GM21390 (cell line): ENCODE measurements at regions not wholly inside any gene's neighbourhood (a gene's known extent, or its start where the extent isn't known, plus 50 kb on each side); places are given as distances from the start of the nearest gene placed in this dataset.

ENCODE experiments used
- ATAC-seq: cut with Tn5 transposase; IDR thresholded peaks from one replicate; pipeline ENCODE4 v1.9.1; 2021; ENCODE audit not compliant: unreplicated experiment

DNA sequence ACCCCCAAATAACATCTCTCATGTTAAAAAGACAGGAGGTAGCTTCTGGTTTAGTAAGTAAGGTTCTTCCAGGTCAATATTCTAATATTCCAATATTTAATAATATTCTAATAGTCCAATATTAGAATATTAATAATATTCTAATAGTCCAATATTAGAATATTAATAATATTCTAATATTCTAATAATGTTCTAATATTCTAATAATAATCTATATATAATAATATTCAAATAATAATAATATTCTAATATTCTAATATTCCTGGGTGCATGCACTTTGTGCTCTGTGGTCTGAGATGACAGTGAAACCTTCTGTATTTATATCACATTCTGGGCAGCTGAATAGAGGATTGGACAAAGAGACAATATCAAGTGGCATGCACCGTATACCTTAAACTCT is 96.1 kb downstream of the PCDH10 start:
- ATAC-seq, result no peak
